H1 (cell line): ENCODE measurements at regions not wholly inside any gene's neighbourhood (a gene's known extent, or its start where the extent isn't known, plus 50 kb on each side); places are given as distances from the start of the nearest gene placed in this dataset.

Experiments used
- CEBPB ChIP-seq: IDR thresholded peaks from 2 replicates; pipeline ENCODE4 v1.6.1; 2012; ENCODE audit warnings: low read depth, low read length
- EP300 ChIP-seq, 2 experiments: IDR thresholded peaks; 1 replicate in 1 of 2; 2 replicates in 1 of 2; pipeline ENCODE4 v1.6.1; 2011 to 2012; ENCODE audit warnings: low read depth in 2 of 2, low read length in 2 of 2, mild to moderate bottlenecking in 2 of 2, borderline replicate concordance in 1 of 2, inconsistent platforms in 1 of 2, moderate library complexity in 1 of 2
- JUN ChIP-seq: IDR thresholded peaks from 2 replicates; pipeline ENCODE4 v1.6.1; 2011; ENCODE audit warnings: low read depth, mild to moderate bottlenecking, improper control_type of control experiment, low read length
- SP4 ChIP-seq: IDR thresholded peaks from 2 replicates; pipeline ENCODE4 v1.6.1; 2012; ENCODE audit warnings: low read length, inconsistent platforms
- SRF ChIP-seq: IDR thresholded peaks from 2 replicates; pipeline ENCODE4 v1.6.1; 2011; ENCODE audit warnings: mild to moderate bottlenecking, low read depth, low read length, moderate library complexity
- TBP ChIP-seq: IDR thresholded peaks from 2 replicates; pipeline ENCODE4 v1.6.1; 2011; ENCODE audit warnings: low read depth, low read length, improper control_type of control experiment
- YY1 ChIP-seq: IDR thresholded peaks from 2 replicates; pipeline ENCODE4 v1.6.1; 2011; ENCODE audit warnings: low read depth, mild to moderate bottlenecking, low read length
- TF ChIP-seq, protein P1 (sequence below), 3 experiments: IDR thresholded peaks; 1 replicate in 2 of 3; 2 replicates in 1 of 3; pipeline versions ENCODE4 v1.5.1 to v1.6.1; 2011; ENCODE audit warnings: low read length in 3 of 3, mild to moderate bottlenecking in 3 of 3, inconsistent platforms in 2 of 3, low read depth in 1 of 3, moderate library complexity in 1 of 3; ENCODE audit not compliant: insufficient read depth in 1 of 3; ENCODE audit errors: control extremely low read depth in 1 of 3
- TF ChIP-seq, protein P2 (sequence below): IDR thresholded peaks from 2 replicates; pipeline ENCODE4 v1.6.1; 2012; ENCODE audit warnings: inconsistent platforms

DNA sequence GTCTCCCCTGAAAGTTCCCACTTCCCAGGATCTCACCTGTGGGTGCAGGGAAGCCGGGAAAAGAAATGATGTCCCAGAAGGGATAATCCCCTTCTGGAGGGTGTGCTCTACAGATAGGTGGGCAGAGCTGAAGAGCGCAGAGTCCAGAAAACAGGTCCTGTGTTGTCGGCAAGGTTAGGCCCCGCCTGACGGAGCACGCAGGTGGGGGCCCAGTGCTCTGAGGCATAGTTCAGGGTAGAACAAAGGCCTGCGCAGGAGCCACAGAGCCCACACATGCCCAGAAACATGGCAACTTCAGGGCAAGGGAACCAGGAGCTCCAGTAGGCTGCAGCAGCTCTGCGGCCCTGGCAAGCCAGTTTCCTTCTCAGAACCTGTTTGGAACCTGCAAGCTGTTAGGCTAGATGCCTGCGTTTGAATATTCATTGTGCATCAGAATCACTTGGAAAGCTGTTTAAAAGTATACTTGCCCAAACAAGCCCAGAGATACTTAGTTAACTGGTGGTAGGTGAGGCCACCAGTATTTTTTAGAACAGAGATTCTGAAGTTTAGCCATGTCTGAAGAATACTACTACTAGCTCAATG lies 386.6 kb downstream of the BUD13 start:
- TF ChIP-seq TBP (no peak), JUN (no peak), YY1 (no peak), EP300 (IDR thresholded peaks at IDR 0.05; ENCODE audit: borderline replicate concordance in 1 of 2, low read depth in 2 of 2, low read length in 2 of 2) (no peak), CEBPB (no peak), SRF (no peak), SP4 (no peak)
- TF ChIP-seq, protein P1, sequence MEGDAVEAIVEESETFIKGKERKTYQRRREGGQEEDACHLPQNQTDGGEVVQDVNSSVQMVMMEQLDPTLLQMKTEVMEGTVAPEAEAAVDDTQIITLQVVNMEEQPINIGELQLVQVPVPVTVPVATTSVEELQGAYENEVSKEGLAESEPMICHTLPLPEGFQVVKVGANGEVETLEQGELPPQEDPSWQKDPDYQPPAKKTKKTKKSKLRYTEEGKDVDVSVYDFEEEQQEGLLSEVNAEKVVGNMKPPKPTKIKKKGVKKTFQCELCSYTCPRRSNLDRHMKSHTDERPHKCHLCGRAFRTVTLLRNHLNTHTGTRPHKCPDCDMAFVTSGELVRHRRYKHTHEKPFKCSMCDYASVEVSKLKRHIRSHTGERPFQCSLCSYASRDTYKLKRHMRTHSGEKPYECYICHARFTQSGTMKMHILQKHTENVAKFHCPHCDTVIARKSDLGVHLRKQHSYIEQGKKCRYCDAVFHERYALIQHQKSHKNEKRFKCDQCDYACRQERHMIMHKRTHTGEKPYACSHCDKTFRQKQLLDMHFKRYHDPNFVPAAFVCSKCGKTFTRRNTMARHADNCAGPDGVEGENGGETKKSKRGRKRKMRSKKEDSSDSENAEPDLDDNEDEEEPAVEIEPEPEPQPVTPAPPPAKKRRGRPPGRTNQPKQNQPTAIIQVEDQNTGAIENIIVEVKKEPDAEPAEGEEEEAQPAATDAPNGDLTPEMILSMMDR (IDR thresholded peaks at IDR 0.05; ENCODE audit: control extremely low read depth in 1 of 3, insufficient read depth in 1 of 3, low read depth in 1 of 3, low read length in 3 of 3) = no peak
- TF ChIP-seq, protein P2, sequence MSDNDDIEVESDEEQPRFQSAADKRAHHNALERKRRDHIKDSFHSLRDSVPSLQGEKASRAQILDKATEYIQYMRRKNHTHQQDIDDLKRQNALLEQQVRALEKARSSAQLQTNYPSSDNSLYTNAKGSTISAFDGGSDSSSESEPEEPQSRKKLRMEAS = no peak
